Fibroblast of skin of left quadriceps (primary cell): ENCODE measurements at regions not wholly inside any gene's neighbourhood (a gene's known extent, or its start where the extent isn't known, plus 50 kb on each side); places are given as distances from the start of the nearest gene placed in this dataset.

Source experiments
- DNase-seq, 2 experiments: peaks; one replicate each; pipeline ENCODE4 v3.0.0-alpha.2; 2013; ENCODE audit warnings: low read depth in 2 of 2

DNA sequence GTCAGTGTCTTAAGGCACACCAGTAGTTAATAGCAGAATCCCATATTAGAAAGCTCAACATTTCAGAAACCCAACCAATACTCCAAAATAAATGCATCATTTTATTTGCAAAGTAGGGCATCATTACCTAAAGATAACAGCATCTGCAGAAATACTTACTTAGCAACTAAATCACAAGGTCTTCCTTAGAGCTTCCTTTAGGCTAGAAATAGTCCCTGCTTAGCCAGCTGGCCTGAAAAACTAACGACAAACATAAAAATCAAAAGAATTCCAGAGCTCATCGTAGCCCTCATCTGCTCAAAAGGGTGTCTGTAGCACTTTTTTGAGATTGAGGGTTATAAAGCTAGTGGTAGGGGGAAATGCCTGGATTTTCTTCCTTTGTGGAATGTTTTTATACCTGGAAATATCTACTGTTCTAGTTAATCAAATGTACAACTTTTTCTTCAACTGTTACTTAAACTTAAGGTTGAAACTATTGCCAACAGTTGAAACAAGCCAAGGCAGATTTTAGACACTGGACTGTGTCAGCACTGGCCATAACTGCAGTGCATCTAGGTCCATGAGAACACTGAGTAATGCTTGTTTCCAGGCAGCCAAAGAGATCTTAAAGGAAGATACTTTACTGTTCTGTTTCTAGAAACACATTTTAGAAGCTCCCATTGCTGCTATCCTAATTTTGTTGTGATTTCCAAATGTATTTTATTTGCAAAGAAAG lies 129.4 kb upstream of the RASA1 start:
- no peak for DNase-seq

- no peak for DNase-seq
Observed at GRCh38 chr5:87139795-87140194, 127.9 kb upstream of the RASA1 start.

DNA sequence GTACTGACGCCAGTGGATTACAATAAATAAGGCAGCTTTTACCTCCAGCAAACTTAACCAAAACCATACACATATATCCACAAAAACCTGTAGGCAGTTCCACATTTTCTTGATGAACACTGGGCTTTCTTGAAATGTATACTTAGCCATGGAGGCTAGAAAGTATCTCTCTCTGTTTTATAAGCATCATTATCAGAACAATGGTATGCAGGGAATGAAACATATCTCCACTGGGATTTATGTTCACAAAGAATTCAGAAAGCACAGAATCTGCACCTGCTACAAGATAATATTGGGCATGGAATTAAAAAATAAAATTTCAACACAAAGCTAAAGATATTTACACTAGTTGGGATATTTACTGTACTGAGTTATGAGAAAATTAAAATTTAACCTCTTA lies 126.1 kb upstream of the RASA1 start:
- DNase-seq: no peak

DNA sequence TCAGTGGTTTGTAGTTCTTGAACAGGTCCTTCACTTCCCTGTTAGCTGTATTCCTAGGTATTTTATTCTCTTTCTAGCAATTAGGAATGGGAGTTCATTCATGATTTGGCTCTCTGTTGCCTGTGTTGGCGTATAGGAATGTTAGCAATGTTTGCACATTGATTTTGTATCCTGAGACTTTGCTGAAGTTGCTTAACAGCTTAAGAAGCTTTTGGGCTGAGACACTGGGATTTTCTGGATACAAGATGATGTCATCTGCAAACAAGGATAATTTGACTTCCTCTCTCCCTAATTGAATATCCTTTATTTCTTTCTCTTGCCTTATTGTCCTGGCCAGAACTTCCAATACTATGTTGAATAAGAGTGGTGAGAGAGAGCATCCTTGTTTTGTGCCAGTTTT lies 121.8 kb upstream of the RASA1 start:
- DNase-seq: peak; percentile 40 to 50

DNA sequence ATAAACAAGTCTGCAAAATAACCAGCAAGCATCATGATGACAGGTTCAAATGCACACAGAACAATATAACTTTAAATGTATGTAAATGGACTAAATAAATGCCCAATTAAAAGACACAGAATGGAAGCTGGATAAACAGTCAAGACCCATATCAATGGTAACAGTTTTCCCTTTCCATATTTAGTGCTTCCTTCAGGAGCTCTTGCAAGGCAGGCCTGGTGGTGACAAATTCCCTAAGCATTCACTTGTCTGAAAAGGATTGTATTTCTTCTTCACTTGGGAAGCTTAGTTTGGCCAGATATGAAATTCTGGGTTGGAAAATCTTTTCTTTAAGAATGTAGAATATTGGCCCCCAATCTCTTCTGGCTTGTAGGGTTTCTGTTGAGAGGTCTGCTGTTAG lies 120.2 kb upstream of the RASA1 start:
- no peak for DNase-seq

DNA sequence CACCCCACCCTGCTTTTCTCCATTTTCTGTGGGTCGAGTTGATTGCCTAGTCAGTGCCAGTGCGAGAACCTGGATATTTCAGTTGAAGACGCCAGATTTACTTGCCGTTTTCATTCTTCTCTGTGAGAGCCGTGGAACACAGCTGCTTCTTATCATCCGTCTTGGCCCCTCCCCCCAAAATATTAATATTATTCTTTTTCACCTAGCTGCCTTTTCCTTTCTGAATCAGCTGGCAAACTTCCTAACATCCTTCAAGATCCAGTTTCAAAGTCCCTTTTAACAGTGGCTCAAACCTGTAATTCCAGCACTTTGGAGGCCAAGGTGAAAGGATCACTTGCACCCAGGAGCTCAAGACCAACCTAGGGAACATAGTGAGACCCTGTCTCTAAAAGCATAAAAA lies 117.1 kb upstream of the RASA1 start:
- DNase-seq: no peak

- peak; percentile 73 to 75 for DNase-seq
Observed at GRCh38 chr5:87151547-87151946, 116.1 kb upstream of the RASA1 start.

GRCh38 chr5:87152886-87153285 lies 114.8 kb upstream of the RASA1 start:
- no peak for DNase-seq

GRCh38 chr5:87154191-87154590 lies 113.5 kb upstream of the RASA1 start:
- DNase-seq: no peak

GRCh38 chr5:87155106-87155505 lies 112.6 kb upstream of the RASA1 start:
- no peak for DNase-seq

- DNase-seq: no peak
Observed at GRCh38 chr5:87156631-87157030, 111.1 kb upstream of the RASA1 start.

- DNase-seq: no peak
Observed at GRCh38 chr5:87164409-87164808, 103.3 kb upstream of the RASA1 start.

DNA sequence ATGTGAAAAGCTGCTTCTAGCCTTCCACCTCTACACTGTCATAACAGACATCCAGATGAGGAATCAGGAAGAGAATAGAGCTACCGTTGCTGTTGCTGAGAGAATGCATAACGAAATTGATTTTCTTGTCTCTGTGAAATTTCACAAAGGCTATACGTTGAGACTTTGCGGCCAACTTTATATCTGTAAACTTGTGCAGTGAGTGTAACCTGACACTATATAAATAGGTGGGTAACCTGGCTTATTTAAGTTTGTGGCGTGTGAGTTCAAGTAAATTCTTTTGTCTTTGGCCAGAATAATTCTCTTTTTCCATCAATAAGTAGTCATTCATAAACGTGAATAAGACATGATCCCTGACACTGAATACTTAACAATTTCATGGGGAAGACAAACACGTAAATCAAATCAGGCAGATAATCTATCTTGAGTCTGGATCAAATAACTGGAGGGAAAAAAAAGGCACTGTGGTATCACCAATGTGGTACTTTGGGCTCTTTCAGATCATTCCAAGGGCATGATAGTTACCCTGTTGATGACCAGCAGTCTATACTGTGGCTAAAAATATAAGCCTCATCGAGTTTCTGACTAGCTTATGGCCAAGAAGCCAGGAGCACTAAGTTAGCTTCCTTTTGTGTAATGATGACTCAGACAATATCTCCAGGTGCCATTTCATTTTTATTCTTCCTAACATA lies 98.2 kb upstream of the RASA1 start:
- no peak for DNase-seq

GRCh38 chr5:87170799-87171198 lies 96.9 kb upstream of the RASA1 start:
- DNase-seq: no peak

- no peak for DNase-seq
Observed at GRCh38 chr5:87182649-87183048, 85.0 kb upstream of the RASA1 start.

- DNase-seq: no peak
Observed at GRCh38 chr5:87183896-87184295, 83.8 kb upstream of the RASA1 start.

GRCh38 chr5:87184605-87185004 lies 83.1 kb upstream of the RASA1 start:
- no peak for DNase-seq

DNA sequence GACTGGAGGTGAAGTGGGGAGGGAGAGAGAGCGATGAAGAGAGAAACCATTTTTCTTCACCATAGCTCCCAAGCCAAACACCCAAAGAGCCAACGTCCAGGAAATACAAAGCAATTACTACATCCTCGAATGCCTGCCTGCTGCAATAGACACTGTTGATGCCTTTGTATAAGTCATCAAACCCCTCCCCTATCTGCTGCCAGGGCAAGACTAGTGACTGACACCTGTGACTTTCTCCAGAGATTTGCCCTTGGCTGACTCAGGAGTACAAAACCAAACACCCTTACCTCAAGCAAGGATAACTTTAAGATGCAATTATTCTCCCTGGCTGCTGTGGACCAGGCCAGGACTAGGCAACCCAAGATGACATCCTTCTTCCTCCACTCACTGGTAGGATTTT lies 81.8 kb upstream of the RASA1 start:
- no peak for DNase-seq

DNA sequence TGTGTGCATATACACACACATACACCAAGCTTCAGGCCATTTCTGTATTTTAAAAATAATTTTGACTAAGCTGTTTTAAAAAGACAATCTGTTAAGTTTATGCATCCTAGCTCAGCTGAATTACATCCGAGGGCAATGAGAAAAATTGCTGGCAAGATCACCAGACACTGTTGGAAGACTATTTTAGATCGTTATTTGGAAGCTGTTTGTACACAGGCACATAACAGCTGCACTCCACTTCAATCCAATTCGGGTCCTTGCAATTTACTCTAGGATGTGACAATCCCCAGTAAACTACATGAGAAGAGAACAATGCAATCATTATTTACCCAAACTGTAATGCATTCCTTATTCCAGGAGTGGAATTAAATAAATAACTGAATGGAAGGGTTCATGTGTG lies 79.3 kb upstream of the RASA1 start:
- DNase-seq: no peak

DNA sequence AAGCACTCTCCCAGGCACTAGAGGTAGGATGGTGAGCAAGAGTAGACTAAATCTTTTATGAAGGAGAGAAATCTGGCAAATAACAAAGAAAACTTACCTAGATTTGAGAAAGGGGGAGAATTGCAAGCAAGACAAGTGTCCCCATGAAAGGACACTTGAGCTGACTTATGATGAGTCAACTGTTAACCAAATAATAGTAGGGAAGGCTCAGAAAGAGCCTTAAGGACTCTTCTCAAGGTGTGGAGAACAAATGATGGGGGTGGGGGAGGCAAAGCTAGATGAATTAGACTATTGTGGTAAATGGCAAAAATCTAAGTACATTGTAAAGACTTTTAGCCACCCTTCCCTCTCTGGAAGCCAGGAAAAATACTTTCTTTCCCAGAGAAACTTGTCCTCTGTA lies 77.6 kb upstream of the RASA1 start:
- no peak for DNase-seq

- DNase-seq: no peak
Observed at GRCh38 chr5:87190687-87191086, 77.0 kb upstream of the RASA1 start.

- DNase-seq: no peak
Observed at GRCh38 chr5:87191645-87192044, 76.0 kb upstream of the RASA1 start.

DNA sequence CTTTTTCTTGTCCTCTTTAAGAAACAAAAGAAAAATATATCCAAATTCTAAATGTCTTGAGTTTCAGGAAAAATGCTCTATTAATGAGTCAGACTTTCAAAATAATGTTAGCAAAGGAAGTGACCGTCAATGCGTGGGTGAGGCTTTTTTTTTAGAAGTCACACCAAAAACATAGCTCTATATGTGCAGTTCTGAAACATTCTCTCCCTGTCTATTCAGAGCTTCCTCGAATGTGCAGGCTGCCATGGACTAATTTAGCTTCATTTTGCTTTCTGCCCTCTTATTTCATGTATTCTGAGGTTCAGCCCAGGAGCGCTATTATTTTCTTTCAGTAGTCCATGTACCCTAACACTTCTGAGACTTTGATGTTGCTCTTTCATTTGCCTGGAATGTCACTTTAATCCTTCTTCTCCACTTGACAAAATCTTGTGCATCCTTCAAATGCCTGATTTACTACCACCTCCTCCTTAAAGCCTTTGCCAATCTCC lies 72.5 kb upstream of the RASA1 start:
- peak; percentile 40 for DNase-seq

DNA sequence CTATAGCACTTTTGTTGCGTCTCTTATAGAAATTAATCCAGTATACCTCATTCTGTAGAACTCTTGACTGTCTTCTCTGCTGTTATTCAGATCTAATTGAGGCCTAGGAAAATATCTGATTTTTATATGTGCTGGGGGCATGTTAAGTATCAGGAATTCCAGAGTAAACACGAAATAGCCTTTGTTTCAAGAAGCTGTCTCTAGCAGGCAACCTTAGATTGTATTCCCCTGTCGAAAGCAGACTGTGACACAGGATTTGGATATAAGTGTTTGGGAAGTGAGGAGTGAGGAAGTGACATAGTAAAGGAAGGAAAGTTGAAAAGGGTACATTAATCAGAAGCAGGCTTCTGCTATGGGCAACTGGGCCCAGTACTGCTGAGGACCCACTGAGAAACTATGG lies 72.1 kb upstream of the RASA1 start:
- no peak for DNase-seq
